Stimulated activated CD8-positive, alpha-beta memory T cell treated with anti-CD3 and anti-CD28 coated beads, Interleukin-7, amount 100 ng/mL, for 24 hours (primary cell): ENCODE measurements at regions not wholly inside any gene's neighbourhood (a gene's known extent, or its start where the extent isn't known, plus 50 kb on each side); places are given as distances from the start of the nearest gene placed in this dataset.

Experiments used
- DNase-seq: peaks from one replicate; pipeline ENCODE4 v3.0.0-alpha.2; 2020; ENCODE audit warnings: low read depth

DNA sequence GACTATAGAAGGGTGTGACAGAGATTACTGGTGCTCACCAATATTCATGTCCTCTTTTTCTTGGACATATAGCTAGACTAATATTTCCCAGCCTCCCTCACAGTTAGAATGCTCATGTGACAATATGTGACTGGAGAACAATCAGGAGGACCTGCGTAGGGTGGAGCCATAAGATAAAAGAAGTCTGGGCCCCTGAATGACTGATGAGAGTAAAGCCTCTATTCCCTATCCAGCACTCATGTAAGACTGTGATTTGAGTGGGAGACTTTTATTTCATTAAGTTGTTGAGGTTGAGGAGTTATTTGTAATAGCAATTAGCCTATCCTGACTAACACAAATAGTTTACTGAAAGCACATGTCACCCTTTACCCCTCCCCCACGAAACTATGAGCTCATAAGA, 1247.1 kb upstream of the TENM4 start:
- no peak for DNase-seq

DNA sequence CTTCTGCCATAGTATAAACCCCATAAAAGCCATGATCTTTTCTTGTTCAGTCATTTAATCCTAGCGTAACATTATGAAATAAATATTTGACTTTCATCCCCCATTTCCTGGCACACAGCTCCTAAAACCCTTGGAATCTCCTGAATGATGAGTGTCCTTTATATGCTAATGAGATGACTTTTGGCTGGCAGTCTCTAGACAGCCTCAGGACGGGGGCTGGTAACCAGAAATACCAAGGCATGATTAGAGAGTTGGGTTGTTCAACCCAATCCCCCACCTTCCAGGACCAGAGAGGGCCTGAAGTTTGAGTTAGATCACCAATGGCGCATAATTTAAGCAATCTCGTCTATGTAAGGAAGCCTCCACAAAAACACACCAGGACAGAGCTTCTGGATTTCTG, 1246.1 kb upstream of the TENM4 start:
- no peak for DNase-seq

GRCh38 chr11:80673566-80673965, 1232.7 kb upstream of the TENM4 start:
- no peak for DNase-seq

DNA sequence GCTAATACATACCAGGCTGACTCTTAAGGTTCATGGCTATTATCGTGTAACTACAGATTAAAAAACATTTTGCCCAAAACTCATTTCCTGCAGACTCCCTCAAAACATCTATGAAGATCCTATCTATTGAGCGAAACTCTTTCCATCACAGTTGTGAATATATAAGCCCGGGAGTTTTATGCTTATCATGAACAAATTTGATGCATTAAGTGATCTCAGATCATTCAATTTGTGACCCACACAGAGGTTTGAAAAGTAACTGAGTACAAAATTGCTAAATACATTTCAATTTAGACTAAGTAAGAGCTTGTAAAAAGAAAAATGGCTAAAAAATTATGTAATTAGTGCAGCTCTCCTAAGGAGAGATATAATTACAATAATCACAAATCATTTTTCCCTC, 1228.8 kb upstream of the TENM4 start:
- no peak for DNase-seq

DNA sequence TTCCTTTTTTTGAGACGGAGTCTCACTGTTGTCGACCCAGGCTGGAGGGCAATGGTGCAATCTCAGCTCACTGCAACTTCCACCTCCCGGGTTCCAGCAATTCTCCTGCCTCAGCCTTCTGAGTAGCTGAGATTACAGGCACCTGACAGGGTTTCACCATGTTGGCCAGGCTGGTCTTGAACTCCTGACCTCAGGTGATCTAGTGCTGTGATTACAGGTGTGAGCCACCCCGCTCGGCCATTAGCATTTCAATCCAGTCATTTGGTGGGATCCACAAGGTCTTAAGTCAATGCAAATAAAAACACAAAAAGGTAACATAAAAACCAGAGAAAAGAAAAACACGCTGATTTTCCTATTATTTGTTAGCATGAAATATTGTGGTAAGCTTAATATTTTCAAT, 1227.2 kb upstream of the TENM4 start:
- no peak for DNase-seq

- no peak for DNase-seq
These were observed 1215.0 kb upstream of the TENM4 start for GRCh38 chr11:80655834-80656233.

GRCh38 chr11:80650966-80651365, 1210.1 kb upstream of the TENM4 start:
- DNase-seq = no peak

DNA sequence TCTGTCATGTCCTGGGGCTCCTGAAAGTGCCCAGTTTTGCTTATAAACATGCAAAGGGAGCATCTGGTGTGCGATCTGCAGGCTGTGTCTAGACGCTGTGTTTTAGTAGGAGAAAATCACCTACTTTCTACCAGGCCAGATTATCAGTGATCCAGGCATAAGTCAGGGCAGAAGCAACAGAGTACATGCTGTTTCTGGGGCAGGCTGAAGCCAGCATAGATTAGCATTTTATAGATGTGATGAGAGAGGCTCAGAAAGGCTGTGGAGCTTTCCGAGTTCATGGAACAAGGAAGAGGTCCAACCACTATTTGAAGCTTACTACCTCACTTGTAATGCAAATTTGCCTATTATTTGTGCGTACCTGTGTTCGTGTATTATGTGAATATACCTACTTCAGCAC, 1208.4 kb upstream of the TENM4 start:
- DNase-seq = no peak

DNA sequence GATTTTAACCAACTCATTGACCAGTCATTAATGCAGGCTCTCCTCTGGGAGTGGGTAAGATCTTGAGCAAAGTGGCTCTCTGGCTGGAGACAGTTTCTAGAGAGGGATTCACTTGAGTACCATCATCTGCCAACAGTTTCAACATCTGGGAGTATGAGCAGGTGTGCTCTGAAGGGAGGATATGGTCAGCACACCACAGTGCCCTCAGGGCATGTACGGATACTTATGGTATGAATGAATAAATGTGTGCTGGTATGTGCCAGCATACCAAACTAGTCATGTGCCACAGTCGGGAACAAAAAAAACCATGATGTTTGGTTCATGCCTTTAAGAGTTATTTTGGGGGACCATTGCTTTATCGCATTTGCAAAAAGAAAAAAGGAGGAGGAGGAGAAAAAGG, 1197.5 kb upstream of the TENM4 start:
- DNase-seq = no peak

DNA sequence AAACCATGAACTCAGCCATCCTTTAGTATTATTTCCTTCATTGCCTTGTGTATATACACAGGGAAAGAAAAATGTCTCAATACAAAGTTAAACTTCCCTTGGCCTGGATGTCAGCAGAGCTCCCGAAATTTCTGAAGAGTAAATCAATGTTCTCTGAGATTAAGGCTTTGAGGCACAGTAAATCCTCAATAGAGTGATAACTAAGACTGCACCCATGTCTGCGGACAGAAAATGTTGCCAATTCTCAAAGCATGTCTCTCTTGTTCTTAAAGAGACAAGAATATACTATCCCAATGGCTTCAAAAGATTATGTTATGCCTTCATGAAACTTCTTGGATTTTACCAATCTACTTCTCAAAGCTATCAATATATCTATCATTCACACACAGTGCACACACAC, 1196.7 kb upstream of the TENM4 start:
- no peak for DNase-seq

- no peak for DNase-seq
These were observed 1196.2 kb upstream of the TENM4 start for GRCh38 chr11:80636999-80637398.

DNA sequence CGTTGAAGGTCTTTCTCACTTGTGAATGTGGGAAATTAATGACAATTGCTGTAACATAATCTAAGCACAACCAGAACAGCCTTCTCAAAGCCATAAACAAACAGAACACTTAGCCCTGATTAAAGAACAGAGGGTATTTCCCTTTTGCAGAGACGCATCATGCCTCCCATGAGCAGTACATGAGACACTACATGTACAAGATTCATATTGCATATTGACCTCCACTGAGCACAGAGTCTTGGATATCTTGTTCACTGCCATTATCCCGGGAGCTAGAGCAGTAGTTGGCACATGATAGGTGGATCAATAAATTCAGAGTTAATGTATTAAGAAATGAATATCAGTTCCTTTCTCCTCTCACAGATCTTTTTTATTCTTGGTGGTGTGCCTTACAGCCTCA, 1194.3 kb upstream of the TENM4 start:
- no peak for DNase-seq

- no peak for DNase-seq
These were observed 1191.9 kb upstream of the TENM4 start for GRCh38 chr11:80632691-80633090.

- no peak for DNase-seq
These were observed 1191.3 kb upstream of the TENM4 start for GRCh38 chr11:80632156-80632555.

GRCh38 chr11:80629466-80629865, 1188.6 kb upstream of the TENM4 start:
- no peak for DNase-seq

GRCh38 chr11:80627364-80627763, 1186.5 kb upstream of the TENM4 start:
- DNase-seq = no peak

DNA sequence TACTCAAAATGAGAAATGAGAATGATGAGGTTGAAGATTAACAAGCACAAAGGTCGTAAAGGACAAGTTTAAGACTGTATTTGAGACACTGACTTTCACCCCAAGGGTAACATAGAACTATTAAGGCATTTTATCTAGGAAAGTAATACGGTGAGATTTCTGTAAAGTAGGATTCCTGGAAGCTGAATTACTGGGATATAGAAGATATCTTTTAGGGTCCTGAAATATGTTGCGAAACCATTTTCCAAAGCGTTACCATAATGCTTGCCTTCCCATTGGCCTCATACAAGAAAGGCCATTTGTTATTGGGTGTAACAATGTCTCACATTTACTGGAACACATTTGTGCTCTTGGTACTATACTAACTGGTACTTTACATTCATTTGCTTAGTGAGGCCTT, 1185.9 kb upstream of the TENM4 start:
- DNase-seq = no peak

DNA sequence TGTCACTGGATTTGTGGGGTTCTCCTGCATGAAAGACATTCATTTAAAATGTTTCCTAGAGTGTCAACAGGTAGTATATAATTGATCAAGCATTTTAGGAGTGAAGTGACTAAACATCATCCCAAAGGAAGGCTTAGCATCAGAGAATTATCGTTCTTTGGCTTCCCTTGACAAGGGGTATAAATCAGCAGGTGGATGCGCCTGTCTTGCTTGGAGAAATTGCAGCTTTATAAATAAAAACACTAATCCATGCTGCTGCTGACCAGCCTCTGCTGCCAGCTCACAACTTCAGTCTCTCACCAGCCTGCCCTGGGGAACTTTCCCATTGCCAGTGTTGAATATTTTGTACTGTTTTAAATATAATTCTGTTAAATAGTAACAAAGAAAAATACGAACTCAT, 1184.7 kb upstream of the TENM4 start:
- DNase-seq = no peak

DNA sequence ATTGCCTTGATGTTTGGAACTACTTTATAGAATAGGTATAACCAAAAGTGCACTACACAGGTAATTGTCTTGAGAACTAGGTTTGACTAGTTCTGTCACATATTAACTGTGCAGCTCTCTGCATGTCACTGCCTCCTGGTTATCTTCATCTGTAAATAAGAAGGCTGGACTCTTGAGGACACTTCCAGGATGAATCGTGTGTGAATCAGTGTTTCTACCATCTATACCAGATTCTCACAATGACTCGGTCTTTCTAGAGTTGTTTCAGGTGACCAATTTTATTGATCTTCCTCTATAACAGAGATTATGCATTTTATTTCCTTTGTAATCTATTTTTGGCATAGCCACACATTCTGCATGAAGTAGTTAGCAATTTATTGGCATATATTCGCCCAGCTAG, 1181.0 kb upstream of the TENM4 start:
- no peak for DNase-seq

- no peak for DNase-seq
These were observed 1180.0 kb upstream of the TENM4 start for GRCh38 chr11:80620867-80621266.

DNA sequence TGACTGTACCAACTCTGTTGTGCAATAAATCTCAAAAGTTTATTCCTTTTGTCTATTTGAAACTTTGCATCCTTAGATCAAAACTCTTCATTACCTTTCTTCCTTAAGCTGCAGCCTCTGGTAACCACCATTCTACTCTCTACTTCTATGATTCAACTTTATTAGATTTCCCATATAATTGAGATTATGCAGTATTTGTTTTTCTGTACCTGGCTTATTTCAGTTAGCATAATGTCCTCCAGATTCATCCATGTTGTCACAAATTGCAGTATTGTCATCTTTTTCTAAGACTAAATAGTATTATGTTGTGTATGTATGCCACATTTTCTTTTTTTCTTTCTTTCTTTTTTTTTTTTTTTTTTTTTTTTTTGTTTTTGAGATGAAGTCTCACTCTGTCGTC, 1176.3 kb upstream of the TENM4 start:
- DNase-seq = no peak

DNA sequence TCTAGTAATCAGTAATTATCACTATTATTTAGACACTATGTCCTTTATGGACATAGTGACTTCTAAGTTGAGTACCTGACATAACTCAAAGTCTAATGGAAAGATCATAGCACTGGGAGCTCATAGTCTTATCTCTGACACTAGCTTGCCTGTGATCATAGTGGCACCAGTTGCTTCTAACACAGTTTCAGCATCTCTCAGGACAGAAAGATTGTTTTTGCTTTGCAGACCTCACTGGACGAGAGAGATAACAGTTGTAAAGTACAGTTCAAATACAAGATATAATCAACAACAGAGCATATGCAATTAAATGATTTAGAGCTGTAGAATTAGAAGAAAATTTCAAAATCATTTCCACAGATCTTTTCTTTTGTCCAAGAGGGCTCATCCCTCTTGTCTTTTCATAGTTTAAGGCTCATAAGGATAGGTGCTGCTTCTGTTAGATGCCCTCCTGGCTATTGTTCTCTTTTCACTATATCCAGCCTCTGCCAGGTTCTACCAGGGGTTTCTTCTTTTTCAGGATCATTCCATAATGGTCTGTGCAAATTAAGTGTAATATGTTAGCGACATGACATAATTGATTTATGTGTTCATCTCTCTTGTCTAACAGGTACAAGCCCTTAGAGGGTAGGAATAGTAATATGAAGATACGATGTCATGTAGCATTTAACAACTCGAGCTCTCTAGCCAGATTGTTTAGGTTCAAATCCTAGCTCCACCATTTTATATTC, 1175.4 kb upstream of the TENM4 start:
- no peak for DNase-seq

DNA sequence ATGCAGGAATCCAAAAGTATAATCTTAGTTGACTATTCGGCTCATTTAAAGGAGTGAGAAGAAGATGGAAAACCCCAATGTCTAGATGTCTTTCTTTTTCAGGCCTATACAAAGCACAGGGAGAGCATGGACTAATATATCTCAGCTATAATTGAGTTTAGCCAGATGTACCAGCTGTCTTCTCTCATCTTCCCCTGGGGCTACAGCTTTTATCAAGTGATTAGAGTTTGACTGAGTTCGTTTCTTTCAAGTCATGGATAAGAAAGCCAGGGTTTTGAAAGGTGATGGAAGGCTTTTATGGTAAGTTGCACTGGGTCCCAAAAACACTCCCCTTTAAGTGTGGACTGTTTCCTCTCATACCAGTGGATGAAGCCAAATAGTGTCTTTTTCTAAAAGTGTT, 1172.8 kb upstream of the TENM4 start:
- DNase-seq = no peak

GRCh38 chr11:80610516-80610915, 1169.7 kb upstream of the TENM4 start:
- DNase-seq = no peak

DNA sequence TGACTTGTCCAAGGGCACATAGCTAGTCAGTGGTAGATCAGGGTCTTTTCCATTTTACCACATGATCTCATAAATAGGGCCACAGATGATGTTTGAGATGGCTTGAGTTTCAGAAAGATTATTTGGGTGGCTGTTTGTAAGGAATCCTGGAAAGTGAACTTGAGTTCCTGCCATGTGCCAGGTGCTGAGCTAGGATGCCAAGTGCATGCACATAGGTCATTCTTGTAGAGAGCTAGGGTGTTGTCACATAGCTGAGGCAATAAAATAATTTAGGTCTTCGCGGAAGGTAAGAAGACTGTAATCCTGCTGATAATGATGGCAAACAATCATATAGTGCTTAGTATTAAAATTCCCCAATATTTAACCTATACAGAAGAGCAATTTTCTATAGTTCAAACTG, 1162.6 kb upstream of the TENM4 start:
- DNase-seq = no peak
